SU-DHL-6 (cell line): ENCODE measurements at regions not wholly inside any gene's neighbourhood (a gene's known extent, or its start where the extent isn't known, plus 50 kb on each side); places are given as distances from the start of the nearest gene placed in this dataset.

Experiments
- H2AFZ ChIP-seq: fragments of 200-600 bp; sonication (generic); 2 replicates; pipeline ENCODE4 v1.6.1; 2014; ENCODE audit warnings: low read depth, mild to moderate bottlenecking, moderate library complexity, mixed read lengths, antibody characterized with exemption, low read length; ENCODE audit not compliant: severe bottlenecking
- H3F3A ChIP-seq: fragments of 200-600 bp; shearing (Covaris generic); 2 replicates; pipeline ENCODE4 v1.6.0; 2016; ENCODE audit warnings: antibody characterized with exemption, mild to moderate bottlenecking; ENCODE audit not compliant: insufficient read depth
- H3K27ac ChIP-seq: fragments of 200-600 bp; sonication (generic); 2 replicates; pipeline ENCODE4 v1.5.1; 2016; ENCODE audit warnings: low read depth, mild to moderate bottlenecking, low read length, moderate library complexity, mixed read lengths
- H3K27me3 ChIP-seq: fragments of 200-600 bp; sonication (generic), shearing (Covaris generic); 2 replicates; pipeline ENCODE4 v1.6.0; 2014; ENCODE audit warnings: mild to moderate bottlenecking, low read length
- H3K36me3 ChIP-seq: fragments of 200-600 bp; sonication (generic); 2 replicates; pipeline ENCODE4 v1.6.1; 2014; ENCODE audit warnings: mild to moderate bottlenecking, low read length, mixed read lengths
- H3K4me2 ChIP-seq: fragments of 300-600, 200-600 bp; shearing (Covaris generic), sonication (generic); 2 replicates; pipeline ENCODE4 v1.6.0; 2014; ENCODE audit warnings: low read length, low read depth, mild to moderate bottlenecking; ENCODE audit not compliant: poor library complexity, severe bottlenecking
- H3K4me3 ChIP-seq: fragments of 200-600 bp; sonication (generic); 2 replicates; pipeline ENCODE4 v1.5.1; 2014; ENCODE audit warnings: antibody characterized with exemption, low read length, mild to moderate bottlenecking, mixed read lengths; ENCODE audit not compliant: insufficient read depth, poor library complexity, severe bottlenecking
- H3K79me2 ChIP-seq: fragments of 200-600 bp; sonication (generic); 2 replicates; pipeline ENCODE4 v1.6.1; 2014; ENCODE audit warnings: mild to moderate bottlenecking, low read length, moderate library complexity; ENCODE audit not compliant: insufficient read depth
- H3K9ac ChIP-seq: fragments of 200-600 bp; sonication (generic); 2 replicates; pipeline ENCODE4 v1.7.0; 2014; ENCODE audit warnings: mild to moderate bottlenecking, low read length
- H3K9me2 ChIP-seq: fragments of 200-600 bp; sonication (generic); replicated peaks from 2 replicates; pipeline ENCODE4 v1.6.1; 2014; ENCODE audit warnings: low read length; ENCODE audit not compliant: insufficient read depth
- H3K9me3 ChIP-seq: fragments of 200-600 bp; sonication (generic); 2 replicates; pipeline ENCODE4 v1.6.1; 2014; ENCODE audit warnings: low read length, mixed read lengths; ENCODE audit not compliant: insufficient read depth
- H4K20me1 ChIP-seq: fragments of 200-600 bp; sonication (generic); 2 replicates; pipeline ENCODE4 v1.6.1; 2014; ENCODE audit warnings: low read depth, mild to moderate bottlenecking, antibody characterized with exemption, low read length, moderate library complexity, mixed read lengths
- EZH2phosphoT487 ChIP-seq: fragments of 200-600 bp; sonication (generic), shearing (Covaris generic); conservative IDR thresholded peaks from 2 replicates; pipeline ENCODE4 v1.6.1; 2018; ENCODE audit warnings: mild to moderate bottlenecking, antibody characterized with exemption, low read length, moderate library complexity, mixed read lengths
- TF ChIP-seq, protein P1 (sequence below): fragments of 200-600 bp; sonication (generic); IDR thresholded peaks from one replicate; pipeline ENCODE4 v1.5.1; 2017; ENCODE audit warnings: antibody characterized with exemption, mild to moderate bottlenecking, low read length, moderate library complexity; ENCODE audit not compliant: insufficient read depth, poor library complexity, severe bottlenecking

DNA sequence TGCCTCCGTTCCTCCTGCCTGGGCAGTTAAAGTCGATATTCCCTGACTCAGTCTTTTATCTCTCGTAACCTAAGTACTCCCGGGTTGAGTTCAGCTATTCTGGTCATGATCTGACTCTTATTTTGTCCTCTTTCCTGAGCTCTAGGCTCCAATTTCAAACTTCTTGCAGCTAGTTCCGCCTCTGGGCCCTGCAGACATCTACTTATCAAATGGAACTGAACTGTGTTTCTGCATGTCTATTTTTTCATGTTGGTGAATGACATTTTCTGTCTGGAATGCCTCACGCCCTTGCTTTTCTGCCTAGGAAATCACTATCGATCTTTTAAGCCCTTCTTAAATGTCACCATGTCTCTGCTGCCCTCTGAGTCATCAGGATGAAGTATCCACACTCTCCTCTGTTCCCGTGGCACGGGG is 101.5 kb downstream of the VAPA start:
- Histone ChIP-seq H4K20me1 (no peaks in the 10 kb centered on the region), H3K27ac (no peak overlapping the region), H3K27me3 (no peaks in the 10 kb centered on the region), H3K79me2 (no peaks in the 10 kb centered on the region), H3F3A (no peaks in the 10 kb centered on the region), H2AFZ (no peak overlapping the region), H3K36me3 (no peaks in the 10 kb centered on the region), H3K4me2 (no peak overlapping the region), H3K4me3 (no peak overlapping the region), H3K9ac (no peak overlapping the region), H3K9me2 (no peaks in the 10 kb centered on the region), H3K9me3 (no peaks in the 10 kb centered on the region)
- TF ChIP-seq, protein P1, sequence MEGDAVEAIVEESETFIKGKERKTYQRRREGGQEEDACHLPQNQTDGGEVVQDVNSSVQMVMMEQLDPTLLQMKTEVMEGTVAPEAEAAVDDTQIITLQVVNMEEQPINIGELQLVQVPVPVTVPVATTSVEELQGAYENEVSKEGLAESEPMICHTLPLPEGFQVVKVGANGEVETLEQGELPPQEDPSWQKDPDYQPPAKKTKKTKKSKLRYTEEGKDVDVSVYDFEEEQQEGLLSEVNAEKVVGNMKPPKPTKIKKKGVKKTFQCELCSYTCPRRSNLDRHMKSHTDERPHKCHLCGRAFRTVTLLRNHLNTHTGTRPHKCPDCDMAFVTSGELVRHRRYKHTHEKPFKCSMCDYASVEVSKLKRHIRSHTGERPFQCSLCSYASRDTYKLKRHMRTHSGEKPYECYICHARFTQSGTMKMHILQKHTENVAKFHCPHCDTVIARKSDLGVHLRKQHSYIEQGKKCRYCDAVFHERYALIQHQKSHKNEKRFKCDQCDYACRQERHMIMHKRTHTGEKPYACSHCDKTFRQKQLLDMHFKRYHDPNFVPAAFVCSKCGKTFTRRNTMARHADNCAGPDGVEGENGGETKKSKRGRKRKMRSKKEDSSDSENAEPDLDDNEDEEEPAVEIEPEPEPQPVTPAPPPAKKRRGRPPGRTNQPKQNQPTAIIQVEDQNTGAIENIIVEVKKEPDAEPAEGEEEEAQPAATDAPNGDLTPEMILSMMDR: no peak
- TF ChIP-seq EZH2phosphoT487: no peak

DNA sequence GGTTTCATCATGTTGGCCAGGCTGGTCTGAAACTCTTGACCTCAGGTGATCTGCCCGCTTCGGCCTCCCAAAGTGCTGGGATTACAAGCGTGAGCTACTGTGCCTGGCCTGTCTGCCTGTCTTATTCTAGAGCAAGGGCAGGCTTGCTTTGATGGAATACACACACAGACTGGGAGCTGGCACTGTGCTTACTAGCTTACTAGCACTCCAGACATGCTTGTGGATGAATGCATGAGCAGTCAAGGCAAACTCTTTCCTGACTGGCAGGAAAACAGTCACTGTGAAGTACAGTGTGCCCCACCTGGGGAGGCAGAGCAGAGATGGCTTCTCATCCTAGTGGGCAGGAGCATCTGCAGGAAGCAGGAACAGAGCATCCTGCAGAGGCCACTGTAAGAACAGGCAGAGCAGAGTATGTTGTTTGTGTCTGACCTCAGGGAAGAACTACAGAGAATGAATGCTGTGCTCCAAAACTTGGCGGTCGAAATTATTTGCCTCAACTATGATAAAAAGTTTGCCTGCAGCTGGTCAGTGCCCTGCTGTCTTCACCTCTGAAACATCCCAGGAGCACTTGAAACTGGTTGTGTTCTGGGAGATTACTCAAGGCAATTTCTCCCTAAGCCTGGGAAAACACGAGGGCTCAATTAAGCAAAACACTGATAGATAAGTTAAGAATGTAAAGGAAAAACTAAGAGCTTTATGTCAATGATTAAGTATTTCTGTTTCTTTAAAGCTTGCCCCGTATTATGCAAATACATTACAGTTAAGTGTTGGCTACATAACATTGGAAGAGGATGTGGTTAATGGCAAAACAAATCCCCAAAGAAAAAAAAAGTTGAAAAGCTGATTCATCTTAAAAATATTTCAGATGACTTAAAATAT is 102.4 kb downstream of the VAPA start:
- no peaks in the 10 kb centered on the region for H3K27me3 ChIP-seq
- no peak overlapping the region for H3K4me3 ChIP-seq
- no peak overlapping the region for H3K27ac ChIP-seq
- H3K36me3 ChIP-seq: no peaks in the 10 kb centered on the region
- H3K9ac ChIP-seq: no peak overlapping the region
- H3F3A ChIP-seq: no peaks in the 10 kb centered on the region
- no peak overlapping the region for H2AFZ ChIP-seq
- H3K4me2 ChIP-seq: no peak overlapping the region
- no peaks in the 10 kb centered on the region for H4K20me1 ChIP-seq
- no peaks in the 10 kb centered on the region for H3K79me2 ChIP-seq
- H3K9me2 ChIP-seq: no peaks in the 10 kb centered on the region
- no peaks in the 10 kb centered on the region for H3K9me3 ChIP-seq
- no peak for TF ChIP-seq EZH2phosphoT487
- TF ChIP-seq, protein P1: no peak

DNA sequence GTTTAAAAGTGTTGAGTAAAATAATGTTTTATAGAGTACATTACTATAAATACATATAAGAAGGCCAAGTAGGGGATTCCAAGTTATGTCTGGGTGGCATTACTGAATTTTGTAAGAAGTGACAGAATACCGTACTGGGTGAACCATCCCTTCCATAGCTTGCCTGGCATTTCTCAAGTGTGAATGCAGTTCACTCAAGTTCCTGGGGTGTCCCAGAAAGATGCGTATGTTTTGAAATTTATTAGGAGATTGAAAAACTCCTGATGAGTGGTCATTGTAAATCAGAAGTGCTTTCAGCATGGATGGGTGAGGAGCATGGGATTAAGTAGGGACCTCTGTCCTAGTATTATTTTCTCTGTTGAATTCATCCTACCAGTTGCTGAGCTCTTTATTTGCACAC is 103.2 kb downstream of the VAPA start:
- no peak overlapping the region for H3K27ac ChIP-seq
- no peaks in the 10 kb centered on the region for H3K79me2 ChIP-seq
- H3K4me2 ChIP-seq: no peak overlapping the region
- H3K9me2 ChIP-seq: no peaks in the 10 kb centered on the region
- H3F3A ChIP-seq: no peaks in the 10 kb centered on the region
- H3K4me3 ChIP-seq: no peak overlapping the region
- no peak overlapping the region for H3K9ac ChIP-seq
- no peaks in the 10 kb centered on the region for H3K27me3 ChIP-seq
- TF ChIP-seq, protein P1: no peak
- TF ChIP-seq EZH2phosphoT487: no peak
- H2AFZ ChIP-seq: no peak overlapping the region
- no peaks in the 10 kb centered on the region for H3K9me3 ChIP-seq
- no peaks in the 10 kb centered on the region for H3K36me3 ChIP-seq
- no peaks in the 10 kb centered on the region for H4K20me1 ChIP-seq
